H54 (cell line): ENCODE measurements at regions not wholly inside any gene's neighbourhood (a gene's known extent, or its start where the extent isn't known, plus 50 kb on each side); places are given as distances from the start of the nearest gene placed in this dataset.
"Not testable (repeated sequence)": the region's sequence is repeated elsewhere in the genome, so short reads cannot be mapped to it uniquely, and the experiment has no call there.

Experiments
- DNase-seq: peaks from one replicate; pipeline ENCODE4 v3.0.0; 2011; ENCODE audit warnings: low spot score, mixed read lengths; ENCODE audit not compliant: insufficient read length
- FAIRE-seq: peaks from 3 replicates; lab custom pipeline; 2011; peaks lifted over from hg19 to GRCh38; lab: Jason Lieb, UNC
- POLR2A ChIP-seq: IDR thresholded peaks from 2 replicates; pipeline ENCODE4 v1.6.1; 2011; ENCODE audit warnings: low read depth, mild to moderate bottlenecking, low read length

DNA sequence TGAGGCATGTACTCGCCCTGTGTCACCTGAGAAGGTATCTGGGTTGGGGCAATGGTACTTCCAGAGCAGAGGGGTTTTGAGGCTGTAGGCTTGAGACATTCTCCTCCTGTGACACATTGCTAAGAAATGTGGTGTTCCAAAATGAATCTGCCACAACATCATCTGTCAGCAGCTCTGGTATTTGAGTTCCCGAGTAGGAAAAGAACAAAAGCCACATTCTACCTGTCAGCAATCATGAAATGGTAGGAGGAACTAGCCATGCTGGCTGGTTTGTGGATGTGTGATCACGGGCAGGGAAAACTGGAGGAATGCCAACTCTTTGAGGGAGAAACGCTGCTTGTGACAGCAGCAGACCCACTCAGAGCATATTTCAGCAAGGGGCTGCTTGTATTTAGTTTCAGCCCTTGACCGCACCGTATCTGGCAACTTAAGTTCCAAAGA lies 579.4 kb upstream of the TBL1XR1 start:
- TF ChIP-seq POLR2A, result no peak
- FAIRE-seq (peak; percentile 64), DNase-seq (peak; percentile 35)

DNA sequence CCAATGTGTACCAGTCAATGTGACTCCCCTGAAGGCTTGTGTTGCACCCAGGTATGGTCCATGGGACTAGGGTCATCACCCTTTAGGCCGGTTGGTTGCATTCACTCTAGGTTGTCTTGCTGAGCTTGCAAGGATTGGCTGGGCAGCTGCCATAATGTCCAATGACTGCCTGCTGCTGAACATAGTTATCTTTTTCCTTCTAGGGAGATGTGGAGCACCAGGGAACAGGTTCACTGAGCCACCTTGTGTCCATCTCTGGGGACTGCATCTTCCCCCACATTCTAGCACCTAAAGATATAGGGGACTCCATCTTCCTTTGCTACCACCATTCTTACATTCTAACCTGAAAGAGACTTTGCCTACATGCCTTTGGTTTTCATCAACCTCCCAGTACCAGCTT lies 580.4 kb upstream of the TBL1XR1 start:
- DNase-seq (no peak), FAIRE-seq (no peak)
- TF ChIP-seq POLR2A, result no peak

GRCh38 chr3:177778633-177779032 lies 581.4 kb upstream of the TBL1XR1 start:
- FAIRE-seq, result no peak

GRCh38 chr3:177781686-177782161 lies 584.4 kb upstream of the TBL1XR1 start:
- DNase-seq (no peak), FAIRE-seq (no peak)
- TF ChIP-seq POLR2A, result no peak

More at GRCh38 chr3:177778633-177779032, 581.4 kb upstream of the TBL1XR1 start:
- TF ChIP-seq POLR2A, result no peak
- no peak for DNase-seq

DNA sequence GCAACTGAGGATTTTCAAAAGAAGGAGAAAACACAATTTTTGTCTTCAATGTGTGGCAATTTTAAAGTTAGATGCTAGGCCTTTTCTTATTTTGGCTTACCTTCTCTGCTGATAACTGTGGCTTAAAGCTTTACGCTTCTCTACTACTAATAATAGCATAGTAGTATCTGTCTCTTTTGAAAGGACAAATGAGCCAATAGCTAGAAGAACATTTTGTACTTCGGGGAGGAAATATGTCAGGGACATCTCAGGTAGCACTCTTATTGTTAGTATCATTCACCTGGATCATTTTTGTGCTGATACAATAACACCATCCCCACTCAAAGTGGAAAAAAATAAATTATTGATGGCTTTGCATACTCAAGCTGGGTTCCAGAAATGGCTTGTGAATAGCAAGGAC lies 586.1 kb upstream of the TBL1XR1 start:
- no peak for TF ChIP-seq POLR2A
- DNase-seq, result no peak
- no peak for FAIRE-seq

GRCh38 chr3:177783767-177784166 lies 586.5 kb upstream of the TBL1XR1 start:
- no peak for FAIRE-seq
- no peak for TF ChIP-seq POLR2A
- DNase-seq, result no peak

DNA sequence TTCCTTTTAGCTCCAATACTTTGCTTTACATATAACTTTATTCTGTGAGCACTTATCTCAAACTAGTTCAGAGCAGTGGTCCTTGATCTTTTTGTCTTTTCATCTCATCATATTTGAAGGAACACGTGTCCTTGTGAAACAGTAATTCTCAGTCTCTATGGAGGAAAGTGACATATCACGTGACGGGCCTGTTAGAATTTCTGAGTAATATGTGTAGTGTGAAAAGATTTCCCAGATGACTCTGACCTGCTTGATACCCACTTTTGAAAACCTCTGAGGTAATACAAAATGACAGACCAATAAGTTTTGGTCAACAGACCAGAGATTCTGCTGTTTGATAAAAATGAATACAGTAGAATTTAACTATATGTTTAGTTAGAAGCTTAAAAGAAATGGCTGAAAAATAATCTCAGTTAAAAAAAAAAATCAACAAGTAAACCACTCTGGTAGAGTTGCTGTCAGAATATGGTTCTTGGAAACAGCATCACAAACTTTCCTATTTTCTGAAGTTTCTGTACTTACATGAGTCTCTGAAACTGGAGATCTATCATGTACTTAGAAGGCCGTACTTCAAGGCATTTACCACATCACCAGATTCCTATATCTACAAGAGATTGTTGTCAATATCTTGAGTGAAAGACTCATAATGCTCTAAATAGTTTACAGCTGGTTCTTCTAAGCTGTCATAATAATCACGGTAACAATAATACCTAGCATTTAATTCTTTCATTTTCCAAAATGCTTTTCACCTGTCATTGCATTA lies 590.2 kb upstream of the TBL1XR1 start:
- TF ChIP-seq POLR2A, result no peak
- no peak for DNase-seq
- FAIRE-seq, result no peak

- FAIRE-seq (no peak), DNase-seq (no peak)
- TF ChIP-seq POLR2A, result no peak
These were observed 592.2 kb upstream of the TBL1XR1 start for GRCh38 chr3:177789500-177789899.

- DNase-seq, result no peak
- no peak for TF ChIP-seq POLR2A
- FAIRE-seq, result no peak
These were observed 595.2 kb upstream of the TBL1XR1 start for GRCh38 chr3:177792311-177793030.

GRCh38 chr3:177793451-177793850 lies 596.2 kb upstream of the TBL1XR1 start:
- DNase-seq (no peak), FAIRE-seq (no peak)
- TF ChIP-seq POLR2A, result no peak

DNA sequence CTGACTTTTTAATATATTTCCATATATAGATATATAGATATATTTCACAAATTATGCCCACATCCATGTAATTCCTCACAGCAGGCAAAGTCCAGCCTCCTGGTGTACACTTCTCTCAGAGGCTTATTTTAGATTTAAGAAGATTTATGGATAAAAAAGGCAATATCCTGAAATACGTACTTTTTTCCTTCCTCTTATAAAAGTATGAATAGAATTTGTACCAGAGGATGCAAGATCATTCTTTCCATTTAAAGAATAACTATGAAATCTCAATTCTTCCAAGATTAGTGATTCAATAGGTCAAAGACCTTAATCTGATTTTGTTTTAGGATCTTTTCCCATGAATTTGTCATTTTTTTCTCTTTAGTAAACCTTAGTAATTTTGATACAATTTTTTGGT lies 597.9 kb upstream of the TBL1XR1 start:
- no peak for FAIRE-seq
- TF ChIP-seq POLR2A, result no peak
- DNase-seq, result no peak

DNA sequence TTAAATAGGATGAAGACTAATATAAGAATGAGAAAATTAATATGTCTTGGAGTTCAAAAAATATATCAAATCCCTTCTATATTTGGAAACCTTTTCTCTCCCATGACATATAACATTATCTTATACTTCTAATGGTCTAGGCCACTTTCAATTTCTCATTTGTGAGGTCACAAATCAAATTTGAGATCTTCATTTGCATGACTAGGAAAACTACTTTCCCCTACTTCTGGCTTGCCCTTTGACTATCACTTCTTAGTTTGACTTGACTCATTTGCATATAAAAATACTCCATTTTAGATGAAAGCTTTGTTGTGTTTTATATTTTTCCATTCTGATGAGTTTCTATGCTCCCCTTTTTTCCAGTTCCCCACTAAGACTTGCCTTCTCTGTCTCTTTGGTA lies 598.6 kb upstream of the TBL1XR1 start:
- DNase-seq (no peak), FAIRE-seq (no peak)
- TF ChIP-seq POLR2A, result no peak

DNA sequence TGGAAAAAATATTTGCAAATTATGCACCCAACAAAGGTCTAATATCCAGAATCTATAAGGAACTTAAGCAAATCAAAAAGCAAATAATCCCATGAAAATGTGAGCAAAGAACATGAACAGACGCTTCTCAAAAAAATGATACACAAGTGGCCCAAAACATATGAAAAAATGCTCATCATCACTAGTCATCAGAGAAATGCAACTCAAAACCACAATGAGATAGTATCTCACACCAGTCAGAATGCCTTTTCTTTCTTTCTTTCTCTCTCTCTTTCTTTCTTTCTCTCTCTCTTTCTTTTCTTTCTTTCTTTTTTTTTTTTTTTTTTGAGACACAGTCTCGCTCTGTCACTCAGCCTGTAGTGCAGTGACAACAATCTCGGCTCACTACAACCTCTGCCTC lies 602.9 kb upstream of the TBL1XR1 start:
- not testable (repeated sequence) for DNase-seq, FAIRE-seq

GRCh38 chr3:177800561-177800960 lies 603.3 kb upstream of the TBL1XR1 start:
- no peak for DNase-seq
- FAIRE-seq, result no peak
- no peak for TF ChIP-seq POLR2A
